PC-9 (cell line): ENCODE measurements at regions not wholly inside any gene's neighbourhood (a gene's known extent, or its start where the extent isn't known, plus 50 kb on each side); places are given as distances from the start of the nearest gene placed in this dataset.

Experiments used
- EZH2 ChIP-seq: fragments of 200-600 bp; sonication (generic); IDR thresholded peaks from 2 replicates; pipeline ENCODE4 v1.8.0; 2017; ENCODE audit warnings: antibody characterized with exemption, low read depth
- TF ChIP-seq, protein P1 (sequence below): fragments of 200-600 bp; sonication (generic); conservative IDR thresholded peaks from 2 replicates; pipeline ENCODE4 v1.6.1; 2017; ENCODE audit warnings: mixed run types, antibody characterized with exemption, mild to moderate bottlenecking, moderate library complexity

DNA sequence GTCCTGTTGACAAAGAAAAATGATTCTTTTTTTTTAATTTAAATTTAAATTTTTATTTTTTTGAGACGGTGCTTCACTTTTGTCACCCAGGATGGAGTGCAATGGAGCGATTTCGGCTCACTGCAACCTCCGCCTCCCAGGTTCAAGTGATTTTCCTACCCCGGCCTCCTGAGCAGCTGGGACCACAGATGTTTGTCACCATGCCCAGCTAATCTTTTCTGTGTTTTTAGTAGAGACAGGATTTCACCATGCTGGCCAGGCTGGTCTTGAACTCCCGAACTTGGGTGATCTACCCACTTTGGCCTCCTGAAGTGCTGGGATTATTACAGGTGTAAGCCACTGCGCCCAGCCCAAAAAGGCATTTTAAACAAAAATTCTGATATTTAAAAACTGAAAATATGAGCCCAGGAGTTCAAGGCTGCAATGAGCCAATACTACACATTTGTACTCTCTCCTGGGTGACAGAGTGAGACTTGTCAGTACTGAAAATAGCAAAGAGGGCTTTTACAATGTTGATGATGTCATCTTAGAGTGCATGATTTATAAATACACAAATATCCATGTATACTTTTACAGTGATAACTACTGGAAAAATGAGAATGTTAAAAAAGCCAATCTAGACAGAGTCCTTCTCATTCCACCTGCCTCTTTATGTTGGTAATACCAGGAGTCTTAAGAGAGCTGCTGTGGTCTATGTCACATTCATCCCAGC lies 56.0 kb upstream of the STUM start:
- TF ChIP-seq, protein P1, sequence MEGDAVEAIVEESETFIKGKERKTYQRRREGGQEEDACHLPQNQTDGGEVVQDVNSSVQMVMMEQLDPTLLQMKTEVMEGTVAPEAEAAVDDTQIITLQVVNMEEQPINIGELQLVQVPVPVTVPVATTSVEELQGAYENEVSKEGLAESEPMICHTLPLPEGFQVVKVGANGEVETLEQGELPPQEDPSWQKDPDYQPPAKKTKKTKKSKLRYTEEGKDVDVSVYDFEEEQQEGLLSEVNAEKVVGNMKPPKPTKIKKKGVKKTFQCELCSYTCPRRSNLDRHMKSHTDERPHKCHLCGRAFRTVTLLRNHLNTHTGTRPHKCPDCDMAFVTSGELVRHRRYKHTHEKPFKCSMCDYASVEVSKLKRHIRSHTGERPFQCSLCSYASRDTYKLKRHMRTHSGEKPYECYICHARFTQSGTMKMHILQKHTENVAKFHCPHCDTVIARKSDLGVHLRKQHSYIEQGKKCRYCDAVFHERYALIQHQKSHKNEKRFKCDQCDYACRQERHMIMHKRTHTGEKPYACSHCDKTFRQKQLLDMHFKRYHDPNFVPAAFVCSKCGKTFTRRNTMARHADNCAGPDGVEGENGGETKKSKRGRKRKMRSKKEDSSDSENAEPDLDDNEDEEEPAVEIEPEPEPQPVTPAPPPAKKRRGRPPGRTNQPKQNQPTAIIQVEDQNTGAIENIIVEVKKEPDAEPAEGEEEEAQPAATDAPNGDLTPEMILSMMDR, result no peak
- TF ChIP-seq EZH2, result no peak
